HG02981 (cell line): ENCODE measurements at regions not wholly inside any gene's neighbourhood (a gene's known extent, or its start where the extent isn't known, plus 50 kb on each side); places are given as distances from the start of the nearest gene placed in this dataset.

Experiments used
- ATAC-seq: cut with Tn5 transposase; IDR thresholded peaks from one replicate; pipeline ENCODE4 v1.9.1; 2021; ENCODE audit warnings: mild to moderate bottlenecking, moderate library complexity; ENCODE audit not compliant: unreplicated experiment

DNA sequence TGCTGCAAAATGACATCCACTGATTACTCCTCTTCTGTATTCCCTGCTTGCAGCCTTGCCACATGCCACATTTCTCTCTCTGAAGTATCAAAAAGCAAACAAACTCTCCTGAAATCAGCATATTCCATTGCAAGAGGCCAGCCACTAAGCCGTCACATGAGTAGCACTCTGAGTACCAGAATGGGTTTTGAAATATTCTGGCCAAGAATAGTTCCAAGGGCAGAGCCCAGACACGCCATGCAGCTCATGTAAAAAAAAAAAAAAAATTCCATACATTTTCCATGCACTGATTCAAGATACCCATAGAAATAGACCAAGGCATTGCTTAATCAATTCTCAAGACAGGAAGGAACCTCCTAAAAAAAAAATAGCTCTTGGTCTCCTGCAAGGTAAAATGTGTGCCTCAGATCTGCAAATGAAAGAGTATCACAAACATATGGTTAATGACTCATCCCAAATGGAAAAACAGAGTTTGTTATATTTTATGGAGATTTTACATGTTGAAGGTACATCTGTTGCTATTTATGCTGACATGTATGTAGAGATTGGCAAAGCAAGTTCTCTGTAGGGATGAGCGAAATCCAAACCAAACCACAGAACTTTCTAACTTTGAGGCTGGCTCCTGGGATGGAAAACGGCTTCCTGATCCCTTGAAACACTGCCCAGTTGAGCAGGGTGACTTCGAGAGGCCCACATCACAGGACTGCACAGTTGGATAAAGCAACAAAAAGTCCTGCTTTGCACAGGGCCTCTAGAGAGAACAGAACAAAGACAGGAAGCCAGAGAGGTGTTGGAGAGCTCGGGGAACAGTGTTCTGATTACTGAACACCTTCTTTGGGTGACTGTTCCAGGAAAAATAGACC is 346.2 kb downstream of the ZNF521 start:
- no peak for ATAC-seq

DNA sequence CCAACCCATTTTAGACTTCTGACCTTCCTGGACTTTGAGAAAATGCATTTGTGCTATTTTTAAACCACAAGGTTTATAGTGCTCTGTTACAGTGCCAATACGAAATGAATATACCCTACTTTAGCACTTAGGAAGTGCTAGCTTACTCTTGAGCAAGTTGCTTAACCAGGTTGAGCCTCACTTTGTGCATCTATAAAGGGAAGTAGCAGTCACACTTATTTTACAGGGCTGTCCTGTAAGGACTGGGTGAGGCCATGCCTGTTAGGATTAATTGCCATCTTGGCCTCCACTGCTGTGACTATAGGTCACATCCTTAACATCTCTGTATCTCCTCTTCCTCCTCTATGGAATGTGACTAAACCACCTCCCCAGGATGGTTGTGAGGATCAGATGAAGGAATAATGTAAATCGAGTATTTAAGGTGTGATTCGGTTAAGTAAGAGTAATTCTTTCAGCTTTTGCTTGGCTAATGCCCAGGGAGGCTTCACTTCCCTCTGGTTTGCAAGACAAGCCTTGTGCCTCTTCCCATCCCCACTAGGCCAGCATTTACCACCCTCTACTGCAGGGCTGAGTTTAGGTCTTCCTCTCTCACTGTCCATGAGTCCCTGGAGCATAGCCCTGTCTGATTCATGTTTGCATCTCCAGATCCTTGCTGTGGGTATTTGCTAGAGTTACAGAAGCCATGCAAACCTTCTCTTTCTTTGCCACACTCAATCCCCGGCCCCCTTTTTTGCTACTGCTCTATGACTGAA is 341.2 kb downstream of the ZNF521 start:
- ATAC-seq: no peak
